HEK293 (cell line): ENCODE measurements at regions not wholly inside any gene's neighbourhood (a gene's known extent, or its start where the extent isn't known, plus 50 kb on each side); places are given as distances from the start of the nearest gene placed in this dataset.

ENCODE experiments used
- CTCF ChIA-PET: fragments of 350-600 bp; formaldehyde crosslinking; extraction: SDS; loops from one replicate; lab custom pipeline; 2021; ENCODE audit warnings: antibody characterized with exemption; lab: Yijun Ruan, JAX
- POLR2A ChIA-PET: fragments of 300-600 bp; formaldehyde crosslinking; extraction: SDS; loops from one replicate; lab custom pipeline; 2020; ENCODE audit warnings: antibody characterized with exemption, inconsistent platforms; lab: Yijun Ruan, JAX
- H3K27ac ChIP-seq: fragments of 200-500 bp; sonication (Bioruptor generic); 2 replicates; pipeline ENCODE4 v1.5.1; 2014; ENCODE audit warnings: low read depth, low read length, control low read depth, inconsistent platforms; ENCODE audit errors: extremely low read depth
- H3K36me3 ChIP-seq, 2 experiments: fragments of 200-500 bp in 1 of 2; sonication (Bioruptor generic) in 1 of 2; 1 replicate in 1 of 2; 2 replicates in 1 of 2; pipeline ENCODE4 v1.5.1; 2014 to 2017; ENCODE audit warnings: inconsistent platforms in 2 of 2, low read length in 2 of 2; ENCODE audit not compliant: control insufficient read depth in 2 of 2, insufficient read depth in 1 of 2
- H3K4me1 ChIP-seq: fragments of 200-500 bp; sonication (Bioruptor generic); 2 replicates; pipeline ENCODE4 v1.5.1; 2014; ENCODE audit warnings: mild to moderate bottlenecking, low read length, inconsistent platforms; ENCODE audit not compliant: control insufficient read depth, insufficient read depth
- H3K4me3 ChIP-seq: 2 replicates; pipeline ENCODE4 v1.5.1; 2011; ENCODE audit warnings: low read depth, mild to moderate bottlenecking, control low read depth, low read length, moderate library complexity
- H3K9me3 ChIP-seq: fragments of 200-500 bp; sonication (Bioruptor generic); 2 replicates; pipeline ENCODE4 v1.5.1; 2014; ENCODE audit warnings: low read depth, low read length, inconsistent platforms; ENCODE audit not compliant: control insufficient read depth, insufficient read depth
- BCL11A ChIP-seq: fragments of 450-650 bp; formaldehyde crosslinking; IDR thresholded peaks from 2 replicates; pipeline ENCODE4 v1.5.1; 2016; ENCODE audit warnings: low read depth, missing biosample characterization, missing genetic modification characterization
- HOXA7 ChIP-seq: sonication (generic); formaldehyde crosslinking; IDR thresholded peaks from 2 replicates; pipeline ENCODE4 v1.8.1; 2022; ENCODE audit warnings: missing genetic modification reagents, borderline replicate concordance
- HOXD13 ChIP-seq: sonication (generic); formaldehyde crosslinking; IDR thresholded peaks from 2 replicates; pipeline ENCODE4 v1.8.0; 2022; ENCODE audit warnings: missing genetic modification reagents, borderline replicate concordance
- SALL2 ChIP-seq: fragments of 450-650 bp; formaldehyde crosslinking; IDR thresholded peaks from 2 replicates; pipeline ENCODE4 v1.5.0; 2017; ENCODE audit warnings: missing biosample characterization, mild to moderate bottlenecking, missing genetic modification characterization, borderline replicate concordance
- YY2 ChIP-seq: fragments of 450-650 bp; formaldehyde crosslinking; IDR thresholded peaks from 2 replicates; pipeline ENCODE4 v1.5.1; 2016; ENCODE audit warnings: missing biosample characterization, missing genetic modification characterization
- ZFP41 ChIP-seq: fragments of 450-650 bp; formaldehyde crosslinking; IDR thresholded peaks from 2 replicates; pipeline ENCODE4 v1.5.1; 2016; ENCODE audit warnings: missing biosample characterization, missing genetic modification characterization, borderline replicate concordance
- ZNF121 ChIP-seq: fragments of 450-650 bp; formaldehyde crosslinking; IDR thresholded peaks from 2 replicates; pipeline ENCODE4 v1.5.1; 2016; ENCODE audit warnings: missing biosample characterization, missing genetic modification characterization
- ZNF155 ChIP-seq: fragments of 450-650 bp; formaldehyde crosslinking; IDR thresholded peaks from 2 replicates; pipeline ENCODE4 v1.5.1; 2016; ENCODE audit warnings: missing biosample characterization, missing genetic modification characterization
- ZNF19 ChIP-seq: fragments of 450-650 bp; formaldehyde crosslinking; IDR thresholded peaks from 2 replicates; pipeline ENCODE4; 2016; ENCODE audit warnings: missing biosample characterization, missing genetic modification characterization, low read depth
- ZNF600 ChIP-seq: fragments of 450-650 bp; formaldehyde crosslinking; IDR thresholded peaks from 2 replicates; pipeline ENCODE4 v1.5.1; 2016; ENCODE audit warnings: missing biosample characterization, missing genetic modification characterization
- ZNF670 ChIP-seq: fragments of 450-650 bp; formaldehyde crosslinking; IDR thresholded peaks from 2 replicates; pipeline ENCODE4 v1.5.1; 2016; ENCODE audit warnings: missing biosample characterization, missing genetic modification characterization, low read depth
- TF ChIP-seq, protein P1 (sequence below): fragments of 450-650 bp; formaldehyde crosslinking; IDR thresholded peaks from 2 replicates; pipeline ENCODE4 v1.5.1; 2016; ENCODE audit warnings: missing biosample characterization, missing genetic modification characterization
- TF ChIP-seq, protein P2 (sequence below): fragments of 450-650 bp; formaldehyde crosslinking; IDR thresholded peaks from 2 replicates; pipeline ENCODE4 v1.5.1; 2016; ENCODE audit warnings: missing biosample characterization, missing genetic modification characterization
- TF ChIP-seq, protein P3 (sequence below): fragments of 450-650 bp; formaldehyde crosslinking; IDR thresholded peaks from 2 replicates; pipeline ENCODE4 v1.5.1; 2017; ENCODE audit warnings: missing biosample characterization, missing genetic modification characterization
- TF ChIP-seq, protein P4 (sequence below): fragments of 450-650 bp; formaldehyde crosslinking; IDR thresholded peaks from 2 replicates; pipeline ENCODE4 v1.5.1; 2016; ENCODE audit warnings: missing biosample characterization, missing genetic modification characterization
- TF ChIP-seq, protein P5 (sequence below): fragments of 450-650 bp; formaldehyde crosslinking; IDR thresholded peaks from 2 replicates; pipeline ENCODE4 v1.5.1; 2017; ENCODE audit warnings: missing biosample characterization, missing genetic modification characterization
- TF ChIP-seq, protein P6 (sequence below): fragments of 450-650 bp; formaldehyde crosslinking; IDR thresholded peaks from 2 replicates; pipeline ENCODE4 v1.5.1; 2016; ENCODE audit warnings: missing biosample characterization, missing genetic modification characterization

DNA sequence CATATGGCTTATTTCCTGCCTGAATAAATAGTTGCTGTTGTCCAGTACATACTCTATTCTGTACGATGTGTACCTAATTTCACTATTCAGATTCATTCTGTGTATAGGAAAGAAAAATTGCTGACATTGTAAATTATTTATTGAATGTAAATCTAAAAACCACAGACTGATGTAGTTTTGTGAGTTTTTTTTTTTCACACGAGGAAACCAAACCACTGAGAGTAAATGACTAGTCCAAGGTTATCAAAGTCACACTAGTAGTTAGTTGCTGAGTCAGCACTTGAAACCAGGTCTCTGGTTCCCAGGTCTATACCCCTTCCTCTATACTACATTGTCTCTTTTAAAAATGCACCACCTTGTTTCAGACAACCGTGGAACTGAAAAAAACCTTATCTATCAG is 298.3 kb upstream of the DIAPH2 start:
- POLR2A ChIA-PET: no interaction called here
- CTCF ChIA-PET: no interaction called here
- no peak for TF ChIP-seq ZNF19 (tag by site-specific recombination)
- no peak for TF ChIP-seq ZNF155
- no peak for TF ChIP-seq HOXA7 (CRISPR knock-in tag)
- no peak for TF ChIP-seq ZNF670 (tag by site-specific recombination)
- TF ChIP-seq, protein P1, sequence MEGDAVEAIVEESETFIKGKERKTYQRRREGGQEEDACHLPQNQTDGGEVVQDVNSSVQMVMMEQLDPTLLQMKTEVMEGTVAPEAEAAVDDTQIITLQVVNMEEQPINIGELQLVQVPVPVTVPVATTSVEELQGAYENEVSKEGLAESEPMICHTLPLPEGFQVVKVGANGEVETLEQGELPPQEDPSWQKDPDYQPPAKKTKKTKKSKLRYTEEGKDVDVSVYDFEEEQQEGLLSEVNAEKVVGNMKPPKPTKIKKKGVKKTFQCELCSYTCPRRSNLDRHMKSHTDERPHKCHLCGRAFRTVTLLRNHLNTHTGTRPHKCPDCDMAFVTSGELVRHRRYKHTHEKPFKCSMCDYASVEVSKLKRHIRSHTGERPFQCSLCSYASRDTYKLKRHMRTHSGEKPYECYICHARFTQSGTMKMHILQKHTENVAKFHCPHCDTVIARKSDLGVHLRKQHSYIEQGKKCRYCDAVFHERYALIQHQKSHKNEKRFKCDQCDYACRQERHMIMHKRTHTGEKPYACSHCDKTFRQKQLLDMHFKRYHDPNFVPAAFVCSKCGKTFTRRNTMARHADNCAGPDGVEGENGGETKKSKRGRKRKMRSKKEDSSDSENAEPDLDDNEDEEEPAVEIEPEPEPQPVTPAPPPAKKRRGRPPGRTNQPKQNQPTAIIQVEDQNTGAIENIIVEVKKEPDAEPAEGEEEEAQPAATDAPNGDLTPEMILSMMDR (tag by site-specific recombination): no peak
- TF ChIP-seq, protein P2, sequence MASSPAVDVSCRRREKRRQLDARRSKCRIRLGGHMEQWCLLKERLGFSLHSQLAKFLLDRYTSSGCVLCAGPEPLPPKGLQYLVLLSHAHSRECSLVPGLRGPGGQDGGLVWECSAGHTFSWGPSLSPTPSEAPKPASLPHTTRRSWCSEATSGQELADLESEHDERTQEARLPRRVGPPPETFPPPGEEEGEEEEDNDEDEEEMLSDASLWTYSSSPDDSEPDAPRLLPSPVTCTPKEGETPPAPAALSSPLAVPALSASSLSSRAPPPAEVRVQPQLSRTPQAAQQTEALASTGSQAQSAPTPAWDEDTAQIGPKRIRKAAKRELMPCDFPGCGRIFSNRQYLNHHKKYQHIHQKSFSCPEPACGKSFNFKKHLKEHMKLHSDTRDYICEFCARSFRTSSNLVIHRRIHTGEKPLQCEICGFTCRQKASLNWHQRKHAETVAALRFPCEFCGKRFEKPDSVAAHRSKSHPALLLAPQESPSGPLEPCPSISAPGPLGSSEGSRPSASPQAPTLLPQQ (tag by site-specific recombination): no peak
- TF ChIP-seq BCL11A: no peak
- TF ChIP-seq, protein P3, sequence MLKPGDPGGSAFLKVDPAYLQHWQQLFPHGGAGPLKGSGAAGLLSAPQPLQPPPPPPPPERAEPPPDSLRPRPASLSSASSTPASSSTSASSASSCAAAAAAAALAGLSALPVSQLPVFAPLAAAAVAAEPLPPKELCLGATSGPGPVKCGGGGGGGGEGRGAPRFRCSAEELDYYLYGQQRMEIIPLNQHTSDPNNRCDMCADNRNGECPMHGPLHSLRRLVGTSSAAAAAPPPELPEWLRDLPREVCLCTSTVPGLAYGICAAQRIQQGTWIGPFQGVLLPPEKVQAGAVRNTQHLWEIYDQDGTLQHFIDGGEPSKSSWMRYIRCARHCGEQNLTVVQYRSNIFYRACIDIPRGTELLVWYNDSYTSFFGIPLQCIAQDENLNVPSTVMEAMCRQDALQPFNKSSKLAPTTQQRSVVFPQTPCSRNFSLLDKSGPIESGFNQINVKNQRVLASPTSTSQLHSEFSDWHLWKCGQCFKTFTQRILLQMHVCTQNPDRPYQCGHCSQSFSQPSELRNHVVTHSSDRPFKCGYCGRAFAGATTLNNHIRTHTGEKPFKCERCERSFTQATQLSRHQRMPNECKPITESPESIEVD (tag by site-specific recombination): no peak
- TF ChIP-seq YY2: no peak
- no peak for TF ChIP-seq SALL2 (tag by site-specific recombination)
- no peak for TF ChIP-seq ZNF121 (tag by site-specific recombination)
- TF ChIP-seq, protein P4, sequence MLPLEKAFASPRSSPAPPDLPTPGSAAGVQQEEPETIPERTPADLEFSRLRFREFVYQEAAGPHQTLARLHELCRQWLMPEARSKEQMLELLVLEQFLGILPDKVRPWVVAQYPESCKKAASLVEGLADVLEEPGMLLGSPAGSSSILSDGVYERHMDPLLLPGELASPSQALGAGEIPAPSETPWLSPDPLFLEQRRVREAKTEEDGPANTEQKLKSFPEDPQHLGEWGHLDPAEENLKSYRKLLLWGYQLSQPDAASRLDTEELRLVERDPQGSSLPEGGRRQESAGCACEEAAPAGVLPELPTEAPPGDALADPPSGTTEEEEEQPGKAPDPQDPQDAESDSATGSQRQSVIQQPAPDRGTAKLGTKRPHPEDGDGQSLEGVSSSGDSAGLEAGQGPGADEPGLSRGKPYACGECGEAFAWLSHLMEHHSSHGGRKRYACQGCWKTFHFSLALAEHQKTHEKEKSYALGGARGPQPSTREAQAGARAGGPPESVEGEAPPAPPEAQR (tag by site-specific recombination): no peak
- TF ChIP-seq ZFP41 (tag by site-specific recombination): no peak
- TF ChIP-seq, protein P5, sequence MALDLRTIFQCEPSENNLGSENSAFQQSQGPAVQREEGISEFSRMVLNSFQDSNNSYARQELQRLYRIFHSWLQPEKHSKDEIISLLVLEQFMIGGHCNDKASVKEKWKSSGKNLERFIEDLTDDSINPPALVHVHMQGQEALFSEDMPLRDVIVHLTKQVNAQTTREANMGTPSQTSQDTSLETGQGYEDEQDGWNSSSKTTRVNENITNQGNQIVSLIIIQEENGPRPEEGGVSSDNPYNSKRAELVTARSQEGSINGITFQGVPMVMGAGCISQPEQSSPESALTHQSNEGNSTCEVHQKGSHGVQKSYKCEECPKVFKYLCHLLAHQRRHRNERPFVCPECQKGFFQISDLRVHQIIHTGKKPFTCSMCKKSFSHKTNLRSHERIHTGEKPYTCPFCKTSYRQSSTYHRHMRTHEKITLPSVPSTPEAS (tag by site-specific recombination): no peak
- TF ChIP-seq, protein P6, sequence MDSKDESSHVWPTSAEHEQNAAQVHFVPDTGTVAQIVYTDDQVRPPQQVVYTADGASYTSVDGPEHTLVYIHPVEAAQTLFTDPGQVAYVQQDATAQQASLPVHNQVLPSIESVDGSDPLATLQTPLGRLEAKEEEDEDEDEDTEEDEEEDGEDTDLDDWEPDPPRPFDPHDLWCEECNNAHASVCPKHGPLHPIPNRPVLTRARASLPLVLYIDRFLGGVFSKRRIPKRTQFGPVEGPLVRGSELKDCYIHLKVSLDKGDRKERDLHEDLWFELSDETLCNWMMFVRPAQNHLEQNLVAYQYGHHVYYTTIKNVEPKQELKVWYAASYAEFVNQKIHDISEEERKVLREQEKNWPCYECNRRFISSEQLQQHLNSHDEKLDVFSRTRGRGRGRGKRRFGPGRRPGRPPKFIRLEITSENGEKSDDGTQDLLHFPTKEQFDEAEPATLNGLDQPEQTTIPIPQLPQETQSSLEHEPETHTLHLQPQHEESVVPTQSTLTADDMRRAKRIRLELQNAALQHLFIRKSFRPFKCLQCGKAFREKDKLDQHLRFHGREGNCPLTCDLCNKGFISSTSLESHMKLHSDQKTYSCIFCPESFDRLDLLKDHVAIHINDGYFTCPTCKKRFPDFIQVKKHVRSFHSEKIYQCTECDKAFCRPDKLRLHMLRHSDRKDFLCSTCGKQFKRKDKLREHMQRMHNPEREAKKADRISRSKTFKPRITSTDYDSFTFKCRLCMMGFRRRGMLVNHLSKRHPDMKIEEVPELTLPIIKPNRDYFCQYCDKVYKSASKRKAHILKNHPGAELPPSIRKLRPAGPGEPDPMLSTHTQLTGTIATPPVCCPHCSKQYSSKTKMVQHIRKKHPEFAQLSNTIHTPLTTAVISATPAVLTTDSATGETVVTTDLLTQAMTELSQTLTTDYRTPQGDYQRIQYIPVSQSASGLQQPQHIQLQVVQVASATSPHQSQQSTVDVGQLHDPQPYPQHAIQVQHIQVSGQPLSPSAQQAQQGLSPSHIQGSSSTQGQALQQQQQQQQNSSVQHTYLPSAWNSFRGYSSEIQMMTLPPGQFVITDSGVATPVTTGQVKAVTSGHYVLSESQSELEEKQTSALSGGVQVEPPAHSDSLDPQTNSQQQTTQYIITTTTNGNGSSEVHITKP (tag by site-specific recombination): no peak
- no peak for TF ChIP-seq ZNF600 (tag by site-specific recombination)
- no peak for TF ChIP-seq HOXD13 (CRISPR knock-in tag)

More for the DNA sequence above, 298.3 kb upstream of the DIAPH2 start:
- Histone ChIP-seq H3K4me1 (no peaks in the 10 kb centered on the region), H3K9me3 (no peaks in the 10 kb centered on the region), H3K4me3 (no peak overlapping the region), H3K27ac (no peak overlapping the region), H3K36me3 (no peaks in the 10 kb centered on the region)
